GM21529 (cell line): ENCODE measurements at regions not wholly inside any gene's neighbourhood (a gene's known extent, or its start where the extent isn't known, plus 50 kb on each side); places are given as distances from the start of the nearest gene placed in this dataset.
"Not testable (repeated sequence)": the region's sequence is repeated elsewhere in the genome, so short reads cannot be mapped to it uniquely, and the experiment has no call there.

ENCODE experiments used
- ATAC-seq: cut with Tn5 transposase; IDR thresholded peaks from one replicate; pipeline ENCODE4 v1.9.1; 2021; ENCODE audit not compliant: unreplicated experiment

DNA sequence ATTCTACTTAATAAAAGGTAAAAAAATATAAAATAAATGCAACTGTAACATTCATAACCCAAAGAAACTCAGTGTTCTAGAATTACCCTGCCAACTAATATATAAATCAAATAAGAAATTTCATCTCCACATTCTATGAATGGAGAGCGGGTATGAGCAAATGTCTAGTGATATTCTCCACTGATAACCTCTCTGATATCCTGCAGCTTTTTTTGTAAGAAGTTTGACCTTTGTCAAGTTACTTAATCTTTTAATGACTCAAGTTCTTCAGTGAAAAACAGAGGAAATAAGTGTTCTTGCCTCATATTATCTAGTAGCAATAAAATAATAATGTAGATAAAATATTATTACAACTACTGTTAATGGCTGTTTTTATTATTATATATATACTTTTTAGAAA lies 1275.6 kb upstream of the CDH9 start:
- no peak for ATAC-seq

DNA sequence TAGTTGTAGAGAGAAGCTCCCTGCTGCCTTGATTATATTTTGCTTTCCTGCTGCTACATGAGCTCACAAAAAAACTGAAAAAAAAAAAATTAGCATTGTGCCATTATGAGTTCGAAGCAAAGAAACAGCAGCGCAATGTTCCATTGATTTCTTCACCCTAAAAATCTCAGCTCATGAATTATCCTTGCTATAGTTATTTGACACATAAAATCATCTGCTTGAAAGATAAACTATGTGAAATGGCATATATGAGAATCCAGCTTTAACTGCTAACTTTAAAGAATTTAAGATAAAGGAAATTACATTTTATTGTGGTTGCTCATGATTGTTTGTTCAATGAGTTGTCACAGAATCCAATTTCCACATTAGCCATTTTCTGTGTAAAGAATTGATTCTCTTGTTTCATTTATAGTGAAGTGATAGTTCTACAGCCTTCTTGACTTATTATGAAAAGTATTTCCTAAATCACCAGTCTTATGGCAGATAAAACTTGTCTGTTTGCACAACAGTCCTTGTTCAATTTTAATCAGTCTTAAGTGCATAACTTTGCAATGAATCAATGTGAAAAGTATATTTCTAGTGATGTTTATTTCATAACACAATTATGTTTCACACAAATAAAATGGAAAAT lies 1275.0 kb upstream of the CDH9 start:
- ATAC-seq, result no peak

DNA sequence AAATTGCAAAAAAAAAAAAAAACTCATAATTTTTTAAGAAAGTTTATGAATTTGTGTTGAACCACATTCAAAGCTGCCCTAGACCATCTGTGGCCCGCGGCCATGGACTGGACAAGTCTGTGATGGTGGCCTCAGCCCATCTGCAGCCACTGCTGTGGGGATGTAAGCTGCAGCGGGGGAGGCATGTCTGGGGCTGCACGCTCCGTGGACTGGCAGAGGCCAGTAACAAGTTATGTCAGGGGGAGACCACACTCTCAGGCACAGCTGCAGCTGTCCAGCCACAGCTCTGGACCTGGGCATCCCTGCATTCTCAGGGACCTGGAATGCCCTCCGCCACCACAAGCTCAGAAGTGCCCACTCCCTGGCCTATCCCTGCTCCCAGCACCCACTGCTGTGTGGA lies 1272.3 kb upstream of the CDH9 start:
- ATAC-seq, result no peak

DNA sequence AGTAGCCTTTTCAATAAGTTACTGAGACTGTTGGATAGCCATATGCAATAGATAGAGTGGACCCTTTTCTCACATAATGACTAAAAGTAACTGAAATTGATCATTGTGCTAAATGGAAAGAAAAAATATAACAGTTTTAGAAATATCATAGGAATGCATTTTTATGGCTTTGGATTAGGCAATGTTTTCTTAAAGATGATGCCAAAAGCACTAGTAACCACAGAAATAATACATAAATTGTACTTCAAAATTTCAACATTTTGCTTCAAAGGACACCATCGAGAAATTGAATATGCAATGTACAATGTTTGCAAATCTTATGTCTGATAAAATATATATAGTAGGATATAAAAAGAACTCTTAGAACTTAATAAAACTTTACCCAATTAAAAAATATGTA lies 1267.5 kb upstream of the CDH9 start:
- ATAC-seq, result no peak

GRCh38 chr5:28301712-28302111 lies 1263.3 kb upstream of the CDH9 start:
- ATAC-seq, result no peak

DNA sequence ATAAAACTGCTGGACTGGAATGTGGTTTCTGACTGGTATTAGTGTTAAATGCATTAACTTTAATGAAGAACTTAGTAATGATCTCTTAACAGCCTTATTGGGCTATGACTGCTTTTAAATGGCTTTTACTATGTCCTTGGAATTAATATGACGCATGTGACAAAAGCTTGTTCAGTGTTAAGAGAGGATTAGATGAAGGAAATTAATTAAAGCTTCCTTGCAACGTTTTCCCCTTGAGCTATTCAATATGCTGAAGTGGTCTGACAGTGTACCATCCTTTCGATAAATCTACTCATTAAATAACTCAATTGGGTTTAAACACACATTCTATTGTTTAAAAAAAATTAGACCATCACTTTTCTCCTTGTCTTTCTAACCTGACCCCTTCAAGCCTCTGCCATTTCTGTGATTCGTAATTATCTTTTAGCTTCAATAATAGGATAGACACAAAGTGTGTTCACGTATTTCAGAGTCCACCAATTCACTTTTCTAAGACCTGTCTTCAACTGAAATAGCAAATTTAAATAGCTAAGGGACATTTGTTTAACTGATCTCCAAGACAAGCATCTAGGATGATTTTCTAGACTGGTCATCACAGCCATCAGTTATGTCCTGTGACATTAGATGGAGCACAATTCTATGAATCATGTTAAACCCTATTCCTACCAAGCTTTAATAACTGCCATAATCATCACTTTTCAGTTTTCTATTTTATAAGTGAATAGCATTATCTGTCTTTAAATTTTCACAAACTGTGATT lies 1258.0 kb upstream of the CDH9 start:
- no peak for ATAC-seq

DNA sequence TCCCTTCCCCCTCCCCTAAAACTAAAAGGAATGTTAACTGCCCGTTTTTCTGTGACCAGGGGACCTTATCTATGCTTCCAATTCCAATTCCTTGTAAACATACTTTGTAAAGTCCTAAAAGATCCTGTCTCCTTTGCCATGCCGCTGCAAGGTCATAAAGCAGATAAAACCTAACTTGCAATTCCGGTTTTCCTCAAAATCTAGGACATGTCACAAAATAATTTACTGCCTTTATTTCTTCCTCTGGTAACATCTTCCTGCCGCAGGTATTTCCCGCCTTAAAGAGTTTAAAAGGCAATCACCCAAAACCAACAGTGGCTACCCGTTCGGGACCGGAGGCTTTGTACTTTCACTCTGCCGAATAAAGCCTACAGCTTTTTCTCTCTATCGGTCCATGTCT lies 1248.6 kb upstream of the CDH9 start:
- not testable (repeated sequence) for ATAC-seq

- no peak for ATAC-seq
These were observed 1248.2 kb upstream of the CDH9 start for GRCh38 chr5:28286566-28286965.

DNA sequence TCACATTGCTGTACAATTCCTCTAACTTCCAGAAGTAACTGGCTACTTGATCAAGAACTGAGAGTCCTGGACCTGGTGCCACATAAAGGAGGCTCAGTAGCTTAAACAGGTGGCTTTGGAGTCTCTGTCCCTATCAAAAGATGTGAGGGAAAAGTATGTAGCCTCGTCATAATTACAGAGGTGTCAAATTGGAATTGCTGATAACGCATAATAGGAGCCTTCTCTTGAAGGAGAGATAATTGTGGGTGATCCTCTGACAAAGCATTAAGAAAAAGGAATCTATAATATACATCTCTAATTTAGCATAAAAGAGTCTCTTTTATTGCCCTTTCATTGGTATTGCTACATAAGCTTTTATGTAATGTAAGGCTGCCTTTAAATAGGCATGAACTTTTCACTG lies 1246.4 kb upstream of the CDH9 start:
- ATAC-seq, result no peak

- ATAC-seq, result no peak
These were observed 1243.0 kb upstream of the CDH9 start for GRCh38 chr5:28281351-28281750.

DNA sequence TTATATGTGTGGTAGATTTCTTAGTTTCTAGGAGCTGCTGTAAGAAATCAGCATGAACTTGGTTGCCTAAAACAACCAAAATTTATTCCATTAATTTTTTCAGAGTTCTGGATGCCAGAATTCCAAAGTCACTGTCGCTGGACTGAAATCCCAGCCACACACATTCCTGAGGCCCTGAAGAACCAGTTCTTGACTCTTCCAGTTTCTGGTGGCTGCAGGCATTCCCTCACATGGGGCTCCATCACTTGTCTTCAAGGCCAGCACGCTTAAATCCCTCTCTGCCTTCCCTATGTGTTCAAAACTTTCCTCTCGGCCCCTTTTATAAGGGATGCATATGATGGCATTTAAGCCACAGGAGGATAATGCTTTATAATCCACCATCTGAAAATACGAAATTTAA lies 1237.5 kb upstream of the CDH9 start:
- no peak for ATAC-seq

GRCh38 chr5:28269978-28270377 lies 1231.6 kb upstream of the CDH9 start:
- no peak for ATAC-seq

DNA sequence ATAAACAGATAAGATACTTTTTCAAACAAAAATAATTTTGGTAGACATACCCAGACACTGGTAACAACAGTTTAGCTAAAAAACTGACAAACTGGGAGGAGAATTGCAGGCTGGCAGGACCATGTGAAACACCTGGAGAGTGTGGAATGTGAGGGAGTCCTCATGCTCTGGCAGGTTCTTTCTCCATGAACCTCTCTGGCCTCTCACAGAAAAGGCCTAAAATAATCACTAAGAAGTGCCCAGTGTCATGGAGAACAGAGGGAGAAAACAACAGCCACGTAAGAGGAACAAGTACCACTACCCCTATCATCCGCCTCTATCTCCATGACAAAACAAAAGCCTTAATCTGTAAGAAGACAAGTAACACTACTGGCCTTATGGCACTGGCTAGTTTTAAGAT lies 1227.5 kb upstream of the CDH9 start:
- ATAC-seq, result no peak

- no peak for ATAC-seq
These were observed 1216.5 kb upstream of the CDH9 start for GRCh38 chr5:28254846-28255245.

GRCh38 chr5:28253431-28253830 lies 1215.0 kb upstream of the CDH9 start:
- no peak for ATAC-seq

- no peak for ATAC-seq
These were observed 1211.5 kb upstream of the CDH9 start for GRCh38 chr5:28249771-28250415.

DNA sequence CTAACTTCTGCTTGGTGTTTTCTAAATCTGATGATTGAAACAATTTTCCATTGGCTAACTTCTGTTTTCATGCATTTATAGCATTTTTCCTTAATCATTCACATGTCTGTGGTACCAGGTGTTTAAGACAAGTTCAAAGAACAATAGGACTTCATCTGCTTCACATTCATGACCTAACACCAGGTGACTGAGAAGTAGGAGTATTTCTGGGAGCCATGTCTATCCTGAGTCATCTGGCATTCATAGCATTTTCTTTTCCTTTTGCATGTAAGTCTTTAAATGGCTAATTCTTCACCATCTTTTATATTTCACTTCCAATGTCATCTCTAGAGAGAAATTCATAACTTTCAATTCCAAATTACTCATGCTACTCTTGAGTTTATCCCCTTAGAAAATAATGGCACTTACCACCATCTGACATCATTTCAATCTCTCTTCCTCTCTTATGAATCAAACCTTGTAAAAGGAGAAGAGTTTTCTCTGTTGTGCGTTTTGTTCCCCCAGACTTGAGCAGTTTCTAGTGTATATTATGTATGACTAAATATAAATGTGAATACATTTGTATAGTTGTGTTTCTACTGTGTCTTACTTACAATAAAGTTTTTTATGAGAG lies 1196.1 kb upstream of the CDH9 start:
- no peak for ATAC-seq

DNA sequence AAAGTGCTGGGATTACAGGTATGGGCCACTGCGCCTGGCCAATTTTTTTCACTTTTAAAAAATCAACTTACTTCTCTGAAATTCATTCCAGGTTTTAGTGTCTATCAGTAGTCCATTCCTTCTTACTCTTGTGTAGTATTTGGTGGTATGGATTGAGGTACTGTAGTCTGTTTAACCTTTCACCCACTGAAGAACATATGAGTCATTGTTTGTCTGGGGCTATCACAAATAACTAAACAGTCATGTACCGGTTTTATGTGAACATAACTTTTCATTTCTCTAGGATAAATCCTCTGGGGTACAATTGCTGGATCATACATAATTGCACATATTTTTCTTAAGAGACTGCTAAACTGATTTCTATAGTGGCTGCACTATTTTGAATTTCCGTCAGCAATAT lies 1188.0 kb upstream of the CDH9 start:
- ATAC-seq, result no peak

DNA sequence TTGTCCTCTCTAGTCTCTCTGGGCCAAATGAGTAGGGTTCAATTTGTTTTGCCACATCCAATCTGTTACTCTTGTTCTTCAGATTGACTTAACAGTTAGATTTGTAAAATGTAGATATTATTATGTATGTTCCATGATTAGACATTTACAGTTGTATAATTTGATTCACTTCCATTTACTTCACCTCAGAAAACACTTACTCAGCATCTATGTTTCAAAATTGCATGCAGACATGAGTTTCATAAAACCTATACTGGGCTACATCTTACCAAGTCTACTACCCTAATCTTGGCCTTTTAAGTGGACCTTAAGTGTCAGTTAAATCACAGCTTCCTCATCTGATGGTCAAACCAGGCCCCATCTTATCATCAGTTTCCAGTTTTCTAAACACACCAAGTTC lies 1181.2 kb upstream of the CDH9 start:
- ATAC-seq, result no peak

DNA sequence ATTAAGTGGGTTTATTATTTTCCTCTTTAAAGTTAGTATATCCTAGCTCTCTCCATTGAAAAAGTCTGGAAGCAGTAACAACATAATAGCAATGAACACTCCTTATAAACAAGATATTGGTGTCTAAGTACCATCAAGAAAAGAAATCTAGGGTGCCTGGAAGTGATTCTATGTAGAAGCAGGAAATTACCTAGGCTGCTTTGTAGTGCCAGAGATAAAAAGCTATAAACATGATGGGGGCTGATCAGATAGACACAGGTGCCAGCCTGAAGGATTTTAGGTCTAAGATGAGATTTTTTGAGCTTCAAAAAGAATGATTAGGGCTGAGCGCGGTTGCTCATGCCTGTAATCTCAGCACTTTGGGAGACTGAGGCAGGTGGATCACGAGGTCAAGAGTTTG lies 1179.3 kb upstream of the CDH9 start:
- ATAC-seq, result no peak

DNA sequence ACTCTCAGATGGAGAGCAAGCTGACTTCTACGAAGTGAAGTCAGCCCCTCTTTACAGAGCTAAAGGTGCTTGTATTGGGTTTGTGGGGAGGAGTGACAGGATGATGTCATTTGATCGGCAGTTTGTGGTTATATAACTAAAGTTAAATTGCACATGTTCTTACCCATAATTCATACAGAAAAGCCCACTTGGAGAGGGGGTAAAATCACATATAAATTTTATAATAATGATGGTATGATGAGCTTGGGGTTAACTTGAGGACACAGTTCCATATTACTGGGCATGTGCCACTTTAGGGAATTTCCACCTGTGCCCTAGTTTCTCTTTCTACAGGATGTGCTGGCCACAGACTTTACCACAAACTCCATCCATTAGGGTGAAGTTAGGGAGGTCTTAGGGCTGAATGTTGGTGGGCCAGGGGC lies 1178.6 kb upstream of the CDH9 start:
- no peak for ATAC-seq

- no peak for ATAC-seq
These were observed 1176.7 kb upstream of the CDH9 start for GRCh38 chr5:28215091-28215490.
